Activated CD4-positive, alpha-beta T cell treated with anti-CD3 and anti-CD28 coated beads for 4 hours (primary cell): ENCODE measurements at regions not wholly inside any gene's neighbourhood (a gene's known extent, or its start where the extent isn't known, plus 50 kb on each side); places are given as distances from the start of the nearest gene placed in this dataset.
"Not testable (repeated sequence)": the region's sequence is repeated elsewhere in the genome, so short reads cannot be mapped to it uniquely, and the experiment has no call there.

Experiments used
- DNase-seq, 2 donors: peaks; one replicate each; pipeline ENCODE4 v3.0.0-alpha.2; 2020

DNA sequence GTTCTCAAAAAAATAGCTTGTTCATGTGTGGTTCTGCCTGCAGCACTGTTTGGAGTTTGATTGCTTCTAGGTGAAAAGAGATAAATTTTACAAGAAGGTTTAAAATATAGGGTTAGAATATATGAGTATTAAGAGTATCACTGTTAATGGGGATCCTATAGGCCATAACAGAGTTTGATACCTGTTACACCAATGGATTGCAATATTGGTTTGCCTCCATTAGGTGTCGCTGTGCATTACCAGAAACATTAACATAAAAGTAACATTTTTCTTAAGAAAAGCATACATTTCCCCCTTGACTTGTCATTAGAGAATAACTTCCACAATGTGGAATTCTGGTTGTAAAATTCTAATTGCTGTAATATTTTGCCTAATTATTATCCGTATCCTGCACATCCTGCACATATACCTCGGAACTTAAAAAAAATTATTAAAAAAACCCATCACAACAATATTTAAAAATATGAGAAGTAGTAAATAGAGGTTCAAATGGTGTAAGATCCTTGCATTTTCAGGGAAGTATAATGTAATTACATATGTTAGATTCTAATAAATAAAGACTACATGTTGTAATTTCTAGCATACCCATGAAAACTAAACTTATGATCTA, 63.0 kb downstream of the CYP4A11 start:
- DNase-seq: peak in 1 of 2 donors; percentile 7

DNA sequence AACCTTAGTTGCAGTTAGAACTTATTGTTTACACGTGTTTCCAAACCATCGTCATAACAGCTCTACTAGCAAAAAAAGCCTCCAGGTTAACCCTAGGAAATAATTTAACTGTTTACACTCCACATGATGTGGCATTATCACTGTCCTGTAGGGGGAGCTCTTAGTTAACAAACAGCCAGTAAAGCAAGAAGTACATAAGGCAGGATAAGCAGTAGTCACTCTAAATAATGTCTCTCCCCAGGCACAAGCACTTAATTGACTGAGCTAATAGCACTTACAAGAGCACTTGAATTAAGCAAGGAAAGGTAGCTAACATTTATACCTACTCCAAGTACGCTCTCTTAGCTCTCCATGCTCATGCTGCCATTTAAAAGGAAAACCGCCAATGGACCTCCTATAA, 65.2 kb downstream of the CYP4A11 start:
- not testable (repeated sequence) for DNase-seq
